ENCODE measurements at regions not wholly inside any gene's neighbourhood (a gene's known extent, or its start where the extent isn't known, plus 50 kb on each side); places are given as distances from the start of the nearest gene placed in this dataset.
"Not testable (repeated sequence)": the region's sequence is repeated elsewhere in the genome, so short reads cannot be mapped to it uniquely, and the experiment has no call there.

DNA sequence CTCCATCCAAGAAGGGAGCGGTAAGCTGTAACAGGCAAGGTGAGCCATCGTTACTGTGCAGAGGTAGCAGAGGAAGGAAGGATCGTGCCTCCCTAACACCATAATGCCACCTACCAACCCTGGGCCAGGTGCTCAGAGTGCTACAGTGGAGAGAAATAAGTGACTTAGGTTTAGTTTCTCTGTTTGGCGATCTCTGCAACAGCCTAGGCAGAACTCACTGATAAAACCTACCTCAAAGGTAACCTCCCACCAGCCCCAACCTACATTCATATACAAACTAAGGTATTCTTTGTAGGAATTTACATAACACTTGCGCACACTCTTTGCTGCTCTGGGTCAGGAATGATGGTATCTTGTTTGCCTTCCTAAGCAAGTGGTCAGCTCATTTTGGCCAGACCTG is 93.4 kb upstream of the TMEM132D start:
- TF ChIP-seq, protein P1, sequence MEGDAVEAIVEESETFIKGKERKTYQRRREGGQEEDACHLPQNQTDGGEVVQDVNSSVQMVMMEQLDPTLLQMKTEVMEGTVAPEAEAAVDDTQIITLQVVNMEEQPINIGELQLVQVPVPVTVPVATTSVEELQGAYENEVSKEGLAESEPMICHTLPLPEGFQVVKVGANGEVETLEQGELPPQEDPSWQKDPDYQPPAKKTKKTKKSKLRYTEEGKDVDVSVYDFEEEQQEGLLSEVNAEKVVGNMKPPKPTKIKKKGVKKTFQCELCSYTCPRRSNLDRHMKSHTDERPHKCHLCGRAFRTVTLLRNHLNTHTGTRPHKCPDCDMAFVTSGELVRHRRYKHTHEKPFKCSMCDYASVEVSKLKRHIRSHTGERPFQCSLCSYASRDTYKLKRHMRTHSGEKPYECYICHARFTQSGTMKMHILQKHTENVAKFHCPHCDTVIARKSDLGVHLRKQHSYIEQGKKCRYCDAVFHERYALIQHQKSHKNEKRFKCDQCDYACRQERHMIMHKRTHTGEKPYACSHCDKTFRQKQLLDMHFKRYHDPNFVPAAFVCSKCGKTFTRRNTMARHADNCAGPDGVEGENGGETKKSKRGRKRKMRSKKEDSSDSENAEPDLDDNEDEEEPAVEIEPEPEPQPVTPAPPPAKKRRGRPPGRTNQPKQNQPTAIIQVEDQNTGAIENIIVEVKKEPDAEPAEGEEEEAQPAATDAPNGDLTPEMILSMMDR (IDR thresholded peaks at IDR 0.05) = no peak
- no peak for TF ChIP-seq POLR2A (IDR thresholded peaks at IDR 0.05)
- ATAC-seq = no peak
- Histone ChIP-seq H3K27me3 (peaks cover 0 to 3% (median 0%) of the 10 kb centered on the region in 9 donors), H3K36me3 (no peaks in the 10 kb centered on the region), H3K4me1 (no peaks in the 10 kb centered on the region), H3K4me3 (no peak overlapping the region), H3K27ac (no peak overlapping the region), H3K9me3 (peaks cover 0 to 6% (median 0%) of the 10 kb centered on the region in 12 donors)
- intact Hi-C loops (cut with DNase I) = no loop called here
- 33 to 40% (median 36%) methylated on average over 5 of the region's 5 CpGs for WGBS, 4 donors
- DNase-seq = no peak

GRCh38 chr12:130004310-130004877 is 100.6 kb upstream of the TMEM132D start:
- H3K4me1 ChIP-seq; H3K27ac ChIP-seq; H3K9me3 ChIP-seq; H3K36me3 ChIP-seq; intact Hi-C loops (cut with DNase I); DNase-seq; H3K4me3 ChIP-seq; ATAC-seq: not testable (repeated sequence)
- peaks cover 0 to 13% (median 0%) of the 10 kb centered on the region in 9 donors for H3K27me3 ChIP-seq
- WGBS, 4 donors = 68 to 83% (median 74%) methylated on average over 4 of the region's 4 CpGs

DNA sequence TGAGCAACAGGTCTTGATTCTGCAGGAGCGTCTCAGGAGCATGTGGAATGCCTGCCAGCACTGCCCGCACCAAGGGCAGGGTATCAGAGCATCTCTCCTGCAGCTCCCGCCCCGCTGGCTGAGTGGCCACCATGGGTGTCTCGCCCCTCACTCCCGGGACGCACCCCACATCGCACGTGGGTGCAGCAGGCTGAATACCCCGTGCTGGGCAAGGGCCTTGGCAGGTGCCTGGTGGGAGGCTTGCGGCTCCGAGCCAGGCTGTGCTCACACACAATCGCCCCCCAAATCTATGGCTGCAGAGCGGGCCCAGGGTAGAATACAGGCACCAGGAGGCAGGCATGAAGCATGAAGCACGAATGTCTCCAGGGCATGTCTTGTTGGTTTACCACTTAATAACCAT is 103.9 kb upstream of the TMEM132D start:
- Histone ChIP-seq H3K27me3 (peaks cover 0 to 29% (median 0%) of the 10 kb centered on the region in 9 donors), H3K36me3 (no peaks in the 10 kb centered on the region), H3K9me3 (peaks cover 0 to 2% (median 0%) of the 10 kb centered on the region in 12 donors), H3K4me1 (no peaks in the 10 kb centered on the region), H3K4me3 (no peak overlapping the region), H3K27ac (no peak overlapping the region)
- DNase-seq = no peak
- WGBS, 4 donors = 72 to 91% (median 87%) methylated on average over 7 to 15 of the region's 15 CpGs
- intact Hi-C loops (cut with DNase I) = no loop called here
- TF ChIP-seq, protein P1 (IDR thresholded peaks at IDR 0.05) = no peak
- TF ChIP-seq POLR2A (IDR thresholded peaks at IDR 0.05) = no peak
- no peak for ATAC-seq

DNA sequence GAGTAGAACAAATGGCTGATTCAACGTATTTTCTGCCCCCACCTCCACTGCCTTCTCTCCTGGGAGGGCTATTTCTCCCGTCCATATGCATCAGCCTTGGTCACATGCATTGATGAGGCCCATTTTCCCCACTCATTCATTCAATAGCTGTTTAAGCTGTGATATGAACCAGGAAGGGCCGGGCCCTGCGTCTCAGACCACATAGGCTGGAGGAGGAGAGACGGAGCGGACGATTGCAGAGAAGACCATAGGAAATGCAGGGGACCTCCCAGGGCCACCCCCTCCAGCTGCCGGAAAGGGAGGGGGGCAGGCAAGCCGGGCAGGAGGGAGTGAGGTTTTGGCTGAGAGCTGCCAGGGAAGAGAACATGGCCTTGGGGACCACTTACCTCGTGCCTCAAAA is 104.4 kb upstream of the TMEM132D start:
- Histone ChIP-seq H3K36me3 (no peaks in the 10 kb centered on the region), H3K9me3 (peaks cover 0 to 2% (median 0%) of the 10 kb centered on the region in 12 donors), H3K4me1 (no peaks in the 10 kb centered on the region), H3K27me3 (peaks cover 0 to 29% (median 0%) of the 10 kb centered on the region in 9 donors), H3K4me3 (no peak overlapping the region), H3K27ac (no peak overlapping the region)
- DNase-seq (no peak), ATAC-seq (no peak)
- TF ChIP-seq POLR2A (IDR thresholded peaks at IDR 0.05) = no peak
- TF ChIP-seq, protein P1 (IDR thresholded peaks at IDR 0.05) = no peak
- intact Hi-C loops (cut with DNase I) = no loop called here
- WGBS, 4 donors = 57 to 64% (median 61%) methylated on average over 10 of the region's 10 CpGs

- intact Hi-C loops (cut with DNase I) = no loop called here
- H3K4me3 ChIP-seq = no peak overlapping the region
- 81 to 90% (median 84%) methylated on average over 16 of the region's 16 CpGs for WGBS, 4 donors
- H3K9me3 ChIP-seq = no peaks in the 10 kb centered on the region
- H3K27ac ChIP-seq = no peak overlapping the region
- DNase-seq (no peak), ATAC-seq (no peak)
- TF ChIP-seq POLR2A (IDR thresholded peaks at IDR 0.05) = no peak
- TF ChIP-seq, protein P1 (IDR thresholded peaks at IDR 0.05) = no peak
- peaks cover 0 to 44% (median 9%) of the 10 kb centered on the region in 9 donors for H3K27me3 ChIP-seq
- H3K36me3 ChIP-seq = no peaks in the 10 kb centered on the region
- no peaks in the 10 kb centered on the region for H3K4me1 ChIP-seq
These were observed 106.1 kb upstream of the TMEM132D start for GRCh38 chr12:130009961-130010360.
